AG09319 (cell line): ENCODE measurements at regions not wholly inside any gene's neighbourhood (a gene's known extent, or its start where the extent isn't known, plus 50 kb on each side); places are given as distances from the start of the nearest gene placed in this dataset.

Source experiments
- DNase-seq: peaks from one replicate; pipeline ENCODE4 v3.0.0-alpha.2; 2010; ENCODE audit warnings: low read depth; ENCODE audit errors: extremely low read depth
- TF ChIP-seq, protein P1 (sequence below): IDR thresholded peaks from 2 replicates; pipeline ENCODE4 v1.5.1; 2011; ENCODE audit warnings: low read depth, mild to moderate bottlenecking, inconsistent platforms, low read length, moderate library complexity

DNA sequence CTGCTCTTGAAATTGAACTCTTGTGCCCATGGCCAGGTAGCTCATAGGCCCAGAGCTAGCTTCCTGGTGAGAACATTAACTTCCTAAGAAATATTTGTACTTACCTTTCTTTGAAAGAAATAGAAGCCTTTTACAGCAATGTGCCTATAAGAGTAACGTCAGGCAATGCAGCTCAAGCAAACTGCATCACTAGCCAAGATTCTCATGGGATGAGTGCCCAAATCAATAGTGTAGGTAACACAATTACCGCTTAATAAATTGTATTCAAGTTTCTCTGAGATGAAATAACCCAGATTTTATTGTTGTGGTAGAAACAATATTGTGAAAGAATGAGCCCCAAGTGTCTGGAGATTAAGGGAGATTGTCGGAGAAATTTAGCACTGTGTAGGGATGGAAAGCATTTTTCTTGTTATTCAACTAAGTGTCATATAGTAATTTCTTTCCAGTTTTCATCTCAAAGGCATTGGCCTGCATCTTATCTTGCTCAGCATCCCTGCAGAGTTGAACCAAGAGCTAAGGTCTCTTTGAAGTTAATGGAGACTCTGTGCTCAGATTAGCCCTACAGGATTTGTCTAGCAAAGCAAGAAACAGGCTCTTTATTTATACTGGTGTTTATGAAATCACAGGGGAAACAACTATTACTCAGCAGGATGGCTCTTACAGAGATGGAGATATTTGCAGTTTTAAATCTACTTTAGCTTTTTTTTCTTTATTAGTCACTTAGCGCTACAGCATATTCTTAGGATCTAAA is 321.0 kb upstream of the PDGFD start:
- DNase-seq, result no peak
- TF ChIP-seq, protein P1, sequence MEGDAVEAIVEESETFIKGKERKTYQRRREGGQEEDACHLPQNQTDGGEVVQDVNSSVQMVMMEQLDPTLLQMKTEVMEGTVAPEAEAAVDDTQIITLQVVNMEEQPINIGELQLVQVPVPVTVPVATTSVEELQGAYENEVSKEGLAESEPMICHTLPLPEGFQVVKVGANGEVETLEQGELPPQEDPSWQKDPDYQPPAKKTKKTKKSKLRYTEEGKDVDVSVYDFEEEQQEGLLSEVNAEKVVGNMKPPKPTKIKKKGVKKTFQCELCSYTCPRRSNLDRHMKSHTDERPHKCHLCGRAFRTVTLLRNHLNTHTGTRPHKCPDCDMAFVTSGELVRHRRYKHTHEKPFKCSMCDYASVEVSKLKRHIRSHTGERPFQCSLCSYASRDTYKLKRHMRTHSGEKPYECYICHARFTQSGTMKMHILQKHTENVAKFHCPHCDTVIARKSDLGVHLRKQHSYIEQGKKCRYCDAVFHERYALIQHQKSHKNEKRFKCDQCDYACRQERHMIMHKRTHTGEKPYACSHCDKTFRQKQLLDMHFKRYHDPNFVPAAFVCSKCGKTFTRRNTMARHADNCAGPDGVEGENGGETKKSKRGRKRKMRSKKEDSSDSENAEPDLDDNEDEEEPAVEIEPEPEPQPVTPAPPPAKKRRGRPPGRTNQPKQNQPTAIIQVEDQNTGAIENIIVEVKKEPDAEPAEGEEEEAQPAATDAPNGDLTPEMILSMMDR, result no peak

DNA sequence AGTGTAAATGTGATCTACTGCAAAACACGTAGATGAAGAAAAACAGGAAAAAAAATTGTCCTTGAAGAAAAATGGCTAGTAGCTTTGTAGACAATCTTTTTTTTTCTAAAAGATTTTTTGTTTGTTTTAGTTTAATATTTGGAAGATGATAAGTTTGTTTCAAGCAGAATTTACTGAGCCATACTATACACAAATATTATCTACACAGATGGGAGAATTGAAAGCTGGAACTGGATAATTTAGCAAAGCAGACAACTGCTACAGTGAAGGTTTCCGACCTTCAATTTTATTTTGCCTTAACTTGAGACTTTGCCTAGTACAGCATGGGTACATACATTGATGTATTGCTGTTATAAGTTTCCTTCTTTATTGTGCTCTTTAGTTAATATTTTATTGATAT is 313.0 kb upstream of the PDGFD start:
- TF ChIP-seq, protein P1, result no peak
- no peak for DNase-seq

DNA sequence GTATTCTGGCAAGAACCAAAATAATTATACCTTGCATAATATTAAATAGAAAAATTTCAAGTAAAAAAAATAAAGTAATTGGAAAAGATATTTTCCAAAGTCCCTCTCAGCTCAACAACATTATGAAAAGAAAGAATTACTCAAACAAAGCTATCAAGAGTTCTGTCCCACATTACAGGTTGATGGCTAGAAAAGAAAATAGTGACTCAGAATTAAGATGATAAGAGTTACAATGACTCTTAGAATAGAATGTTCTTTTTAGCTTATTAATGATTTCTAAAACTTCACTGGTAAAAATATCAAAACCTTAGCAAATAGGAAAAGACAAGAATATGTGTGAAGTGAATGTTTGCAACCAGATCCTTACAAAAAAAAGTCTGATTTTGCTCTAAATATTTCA is 312.5 kb upstream of the PDGFD start:
- DNase-seq, result no peak
- TF ChIP-seq, protein P1, result no peak

DNA sequence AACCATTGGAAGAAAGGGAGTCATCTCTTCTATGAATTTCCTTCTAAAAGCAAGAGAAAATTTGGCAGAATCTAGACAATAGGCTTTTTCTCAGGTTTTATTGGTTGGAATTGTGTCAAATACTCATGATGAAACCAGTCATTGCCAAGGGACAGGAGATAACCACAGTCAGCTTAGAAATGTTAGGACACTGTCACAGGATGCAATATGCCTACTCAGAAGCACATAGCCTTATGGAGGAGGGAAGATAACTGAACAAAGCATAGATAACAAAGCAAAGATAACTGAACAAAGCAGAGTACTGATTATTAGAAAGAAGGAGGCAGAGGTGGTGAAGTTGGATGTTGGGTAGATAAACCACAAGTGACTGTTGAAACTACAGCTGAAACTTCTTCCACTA is 303.5 kb upstream of the PDGFD start:
- no peak for DNase-seq
- TF ChIP-seq, protein P1, result no peak

DNA sequence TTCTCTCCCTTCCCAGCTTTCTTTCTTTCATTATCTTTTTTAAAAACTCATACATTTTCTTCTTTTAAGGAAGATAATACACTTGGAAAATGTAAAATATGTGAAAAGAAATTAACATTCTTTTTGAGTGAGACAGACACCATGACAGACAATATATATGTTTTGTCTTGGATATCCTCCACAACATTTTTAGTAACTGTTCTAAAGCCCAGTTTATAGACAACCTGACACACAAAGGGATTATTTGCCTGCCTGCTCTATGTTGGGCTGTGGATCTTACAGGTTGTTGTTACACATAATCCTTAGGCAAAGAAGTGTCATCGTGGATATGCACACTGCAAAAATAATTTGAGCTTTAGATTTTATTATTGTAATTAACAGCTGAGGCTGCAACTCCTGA is 301.4 kb upstream of the PDGFD start:
- TF ChIP-seq, protein P1, result no peak
- DNase-seq, result no peak

DNA sequence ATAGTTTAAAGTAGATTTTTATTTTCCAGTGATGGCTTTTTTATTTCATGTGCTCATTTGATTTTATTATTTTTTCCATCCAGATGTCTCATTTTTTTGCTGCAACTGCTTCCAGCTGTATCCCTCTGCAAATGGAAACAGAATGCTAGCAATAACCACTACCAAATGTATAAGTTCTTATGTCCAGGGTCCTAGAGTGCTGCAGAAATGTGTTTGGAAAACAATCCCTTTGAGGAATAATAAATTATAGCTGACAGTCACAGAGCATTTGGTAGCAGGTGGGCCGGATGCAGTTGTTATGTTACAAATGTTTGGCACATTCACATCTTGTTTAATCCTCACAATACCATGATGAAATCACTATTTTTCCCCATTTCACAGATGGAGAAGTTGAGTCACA is 300.7 kb upstream of the PDGFD start:
- TF ChIP-seq, protein P1, result no peak
- DNase-seq, result no peak

DNA sequence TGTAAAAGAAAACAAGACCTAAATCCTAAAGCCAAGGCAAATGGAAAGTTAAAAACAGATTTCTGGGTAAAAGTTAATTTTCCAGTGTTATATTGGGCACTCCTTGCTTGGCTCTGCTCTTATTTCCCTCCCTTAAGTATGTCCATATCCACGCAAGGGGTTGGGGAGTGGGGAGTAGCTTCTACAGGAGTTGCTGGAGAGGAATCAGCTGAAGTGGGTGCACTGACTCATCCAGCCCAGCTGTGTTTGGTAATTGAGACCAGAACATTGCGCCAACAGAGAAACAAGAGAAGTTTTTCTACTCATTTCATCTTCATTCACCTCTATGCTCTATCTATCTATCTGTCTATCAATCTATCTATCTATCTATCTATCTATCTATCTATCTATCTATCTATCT is 298.4 kb upstream of the PDGFD start:
- TF ChIP-seq, protein P1, result no peak
- peak; percentile 0 for DNase-seq
